ENCODE measurements at regions not wholly inside any gene's neighbourhood (a gene's known extent, or its start where the extent isn't known, plus 50 kb on each side); places are given as distances from the start of the nearest gene placed in this dataset.
"Not testable (repeated sequence)": the region's sequence is repeated elsewhere in the genome, so short reads cannot be mapped to it uniquely, and the experiment has no call there.

GRCh38 chr5:167081561-167081960 is 1209.9 kb upstream of the WWC1 start:
- DNase-seq (ENCODE audit: low read depth, low spot score): no peak

- no peak for DNase-seq (ENCODE audit: low read depth, low spot score)
These were observed 1194.6 kb upstream of the WWC1 start for GRCh38 chr5:167096816-167097215.

- no peak for DNase-seq (ENCODE audit: low read depth, low spot score)
These were observed 1187.1 kb upstream of the WWC1 start for GRCh38 chr5:167104351-167104750.

DNA sequence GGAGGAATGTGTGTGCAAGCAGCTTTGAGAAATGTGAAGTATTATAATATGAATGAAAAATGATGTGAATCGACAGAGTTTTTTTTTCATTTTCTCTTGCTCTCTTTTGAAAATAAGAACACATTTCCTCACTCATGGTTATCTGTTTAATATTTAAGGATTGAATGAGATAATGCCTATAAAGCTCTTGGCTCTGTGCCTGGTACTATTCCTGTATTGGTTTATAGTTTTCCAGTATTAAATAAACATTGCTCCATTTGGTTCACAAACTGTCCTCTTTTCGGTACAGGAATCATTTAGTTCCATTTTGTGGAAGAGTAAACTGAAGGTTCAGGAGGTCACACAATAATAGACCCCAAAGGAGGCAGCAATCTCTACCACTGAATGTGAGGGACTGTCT is 1185.5 kb upstream of the WWC1 start:
- no peak for DNase-seq (ENCODE audit: low read depth, low spot score)

- no peak for DNase-seq (ENCODE audit: low read depth, low spot score)
These were observed 1183.8 kb upstream of the WWC1 start for GRCh38 chr5:167107684-167108083.

- not testable (repeated sequence) for DNase-seq (ENCODE audit: low read depth, low spot score)
These were observed 1183.2 kb upstream of the WWC1 start for GRCh38 chr5:167108266-167108665.

DNA sequence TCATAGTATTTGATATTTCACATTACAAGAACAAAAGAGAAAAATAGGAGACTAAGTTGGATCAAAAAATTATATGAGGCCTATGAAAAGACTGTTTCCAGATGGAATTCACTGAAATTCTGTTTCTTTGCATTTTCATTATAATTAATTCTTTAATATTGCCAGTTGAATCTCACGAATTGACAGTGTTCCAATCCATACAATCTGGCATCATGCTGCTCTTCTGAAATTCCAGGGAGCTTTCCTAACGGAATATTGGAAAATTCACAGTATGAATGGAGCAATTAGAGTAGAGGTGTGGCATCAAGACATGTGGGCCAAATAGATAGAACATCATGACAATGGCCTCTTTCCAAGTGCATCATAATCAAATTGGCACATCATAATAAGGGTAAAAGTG is 1178.9 kb upstream of the WWC1 start:
- no peak for DNase-seq (ENCODE audit: low read depth, low spot score)

- no peak for DNase-seq (ENCODE audit: low read depth, low spot score)
These were observed 1169.2 kb upstream of the WWC1 start for GRCh38 chr5:167122267-167122666.

DNA sequence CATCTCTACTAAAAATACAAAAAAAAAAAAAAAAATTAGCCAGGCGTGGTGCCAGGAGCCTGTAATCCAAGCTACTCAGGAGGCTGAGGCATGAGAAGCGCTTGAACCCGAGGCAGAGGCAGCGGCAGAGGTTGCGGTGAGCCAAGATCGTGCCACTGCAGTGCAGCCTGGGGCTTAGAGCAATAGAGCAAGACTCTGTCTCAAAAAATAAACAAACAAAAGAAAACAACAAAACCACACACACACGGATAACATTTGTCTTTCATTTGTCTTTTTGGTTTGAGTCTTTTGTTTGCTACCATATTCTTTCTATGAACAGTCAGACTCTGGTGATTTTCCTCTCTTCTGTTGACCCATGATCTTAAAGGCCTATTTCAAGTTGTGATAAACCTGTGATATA is 1168.3 kb upstream of the WWC1 start:
- DNase-seq (ENCODE audit: low read depth, low spot score): no peak

DNA sequence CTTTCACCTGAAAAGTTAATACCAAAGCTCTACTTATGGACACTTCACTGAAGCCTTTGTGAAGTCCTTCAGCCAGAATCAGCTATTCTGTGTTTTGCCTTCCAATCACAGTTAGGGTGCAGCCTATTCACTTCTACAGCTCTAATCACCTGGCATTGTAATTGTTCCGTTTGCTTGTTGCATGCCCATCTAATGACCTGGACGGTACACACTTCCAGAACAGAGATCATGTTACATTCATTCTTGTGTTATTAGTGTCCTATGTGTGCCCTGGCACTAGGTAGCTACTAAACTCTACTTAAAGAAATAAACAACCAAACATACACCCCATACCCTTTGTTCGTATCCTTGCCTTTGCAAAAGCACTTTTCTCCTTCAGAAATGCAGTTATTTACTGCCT is 1162.9 kb upstream of the WWC1 start:
- DNase-seq (ENCODE audit: low read depth, low spot score): no peak

DNA sequence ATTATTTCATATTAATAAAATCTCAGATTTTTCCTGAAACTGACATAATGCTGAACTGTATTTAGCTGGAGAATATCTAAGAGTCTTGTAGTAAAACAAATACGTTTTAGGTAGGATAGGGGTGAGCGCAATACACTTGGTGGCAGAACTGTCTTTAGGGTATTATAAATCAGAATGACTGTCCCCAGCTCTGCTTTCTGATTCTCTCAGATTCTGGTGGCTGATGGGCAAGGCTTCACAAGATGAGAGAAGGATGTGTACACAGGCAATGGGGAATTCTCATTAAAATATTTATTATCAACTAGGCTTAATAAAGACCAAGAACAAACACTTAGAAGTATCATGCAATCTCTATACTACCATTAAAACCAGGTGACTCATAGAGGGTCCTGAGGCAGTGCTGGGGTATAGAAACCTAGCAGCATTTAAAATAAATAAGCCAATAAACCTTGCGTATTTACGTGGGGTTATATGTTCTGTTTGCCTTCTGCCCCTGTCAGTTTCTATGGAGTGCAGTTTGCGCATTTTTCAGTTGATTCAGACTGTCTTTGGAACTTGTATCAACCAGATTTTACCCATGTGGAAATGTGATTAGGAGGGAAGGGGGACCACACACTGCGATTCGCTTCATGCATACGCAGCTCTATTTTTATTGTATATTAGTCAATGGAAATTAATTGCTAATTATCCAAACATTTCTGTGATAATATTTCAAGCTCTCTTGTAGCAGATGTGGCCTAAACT is 1150.7 kb upstream of the WWC1 start:
- DNase-seq (ENCODE audit: low read depth, low spot score): no peak

- DNase-seq (ENCODE audit: low read depth, low spot score): no peak
These were observed 1147.7 kb upstream of the WWC1 start for GRCh38 chr5:167143716-167144115.

GRCh38 chr5:167145841-167146240 is 1145.6 kb upstream of the WWC1 start:
- no peak for DNase-seq (ENCODE audit: low read depth, low spot score)

DNA sequence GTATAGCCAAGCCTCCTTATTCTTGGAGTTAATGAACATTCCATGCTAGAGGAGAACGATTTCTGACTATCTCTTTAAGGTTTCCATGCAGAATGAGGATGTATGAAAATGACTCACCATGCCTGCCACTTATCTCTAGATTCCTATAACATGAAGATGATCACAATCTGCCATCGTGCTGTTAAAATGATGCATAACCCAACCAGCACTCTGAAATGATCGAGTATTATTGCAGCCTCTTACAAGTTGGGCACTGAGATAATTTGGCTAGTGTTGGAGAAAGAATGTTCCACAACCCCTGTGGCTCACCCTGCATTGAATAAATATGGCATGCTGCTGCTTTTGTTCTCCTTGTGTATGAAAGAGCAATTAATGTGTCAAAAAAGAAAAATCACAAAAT is 1143.6 kb upstream of the WWC1 start:
- DNase-seq (ENCODE audit: low read depth, low spot score): no peak

DNA sequence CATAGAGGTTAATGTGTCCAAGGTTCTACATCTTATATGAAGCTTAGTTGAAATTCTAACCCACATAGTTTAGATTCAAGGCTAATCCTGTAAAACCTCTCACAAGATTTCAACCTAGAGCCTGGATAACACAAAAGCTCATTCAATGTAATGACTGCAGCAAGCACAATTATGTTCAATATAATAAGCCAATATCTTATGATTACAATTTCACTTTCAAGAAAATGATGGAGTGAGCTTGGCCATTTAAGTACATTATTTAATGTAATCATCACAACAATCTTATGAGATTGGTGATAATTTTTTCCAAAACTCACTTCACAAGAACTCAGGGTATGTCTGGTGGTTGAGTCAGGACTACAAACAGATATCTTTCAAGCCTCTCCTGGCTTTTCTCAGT is 1140.8 kb upstream of the WWC1 start:
- DNase-seq (ENCODE audit: low read depth, low spot score): no peak

DNA sequence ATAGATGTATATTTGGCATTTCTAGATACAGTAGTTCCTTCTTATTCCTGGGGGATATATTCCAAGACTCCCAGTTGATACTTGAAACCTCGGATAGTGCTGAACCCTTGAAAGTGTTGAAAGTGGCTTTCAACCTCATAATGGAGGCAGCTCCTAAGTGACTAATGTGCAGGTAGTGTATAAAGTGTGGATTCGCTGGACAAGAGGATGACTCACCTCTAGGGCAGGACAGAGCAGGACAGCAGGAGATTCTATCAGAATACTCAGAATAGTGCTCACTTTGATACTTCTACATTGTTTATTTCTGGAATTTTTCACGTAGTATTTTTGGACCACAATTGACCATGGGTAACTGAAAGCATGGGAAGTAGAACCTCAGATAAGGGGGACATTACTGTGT is 1138.9 kb upstream of the WWC1 start:
- DNase-seq (ENCODE audit: low read depth, low spot score): no peak

DNA sequence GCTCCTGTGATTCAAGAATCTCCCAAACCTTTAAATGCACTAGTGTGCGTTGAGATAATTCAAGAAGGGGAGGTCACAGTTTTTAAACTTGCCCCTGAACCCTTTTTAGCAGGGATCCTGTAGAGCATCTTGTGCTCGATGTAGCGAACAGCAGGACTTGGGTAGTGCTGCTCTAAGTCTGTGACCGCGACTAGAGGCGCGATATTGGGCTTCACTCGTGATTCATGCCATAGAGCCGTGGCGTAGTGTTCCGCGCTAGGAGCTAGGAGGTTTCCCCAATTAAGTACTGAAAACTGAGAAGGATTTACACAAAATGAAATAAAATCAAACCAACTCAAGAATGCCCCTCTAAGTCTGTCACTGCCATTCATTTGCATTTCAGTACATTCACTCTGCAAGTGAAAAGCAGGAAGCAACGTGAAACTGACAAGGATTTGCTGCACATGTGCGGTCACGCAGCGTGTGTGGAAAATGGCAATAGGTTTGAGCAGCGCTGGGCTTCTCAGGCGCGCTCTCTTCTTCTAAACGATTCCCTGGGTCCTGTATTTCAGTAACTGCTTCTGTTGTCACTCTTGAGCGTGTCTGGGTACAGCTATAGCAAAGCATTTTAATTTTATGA is 1135.9 kb upstream of the WWC1 start:
- DNase-seq (ENCODE audit: low read depth, low spot score): no peak

DNA sequence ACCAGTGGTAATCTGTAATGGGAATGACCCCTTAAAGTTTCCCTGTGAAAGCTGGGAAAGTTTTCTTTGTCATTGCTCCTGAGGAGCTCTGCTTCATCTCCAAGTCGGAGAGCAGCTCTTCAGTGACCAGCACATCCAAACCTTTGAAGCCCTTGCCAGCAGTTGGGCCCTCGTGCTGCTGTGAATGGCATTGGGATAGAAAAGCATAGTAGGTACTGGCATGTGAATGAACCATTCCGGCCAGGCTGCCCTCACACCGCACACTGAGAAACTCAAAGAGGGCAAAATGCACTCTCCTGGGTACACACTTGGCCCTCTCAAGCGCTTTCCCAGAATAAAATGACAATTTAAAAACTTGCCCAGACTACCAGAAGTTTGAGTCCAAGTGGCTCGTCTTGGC is 1135.0 kb upstream of the WWC1 start:
- DNase-seq (ENCODE audit: low read depth, low spot score): no peak

DNA sequence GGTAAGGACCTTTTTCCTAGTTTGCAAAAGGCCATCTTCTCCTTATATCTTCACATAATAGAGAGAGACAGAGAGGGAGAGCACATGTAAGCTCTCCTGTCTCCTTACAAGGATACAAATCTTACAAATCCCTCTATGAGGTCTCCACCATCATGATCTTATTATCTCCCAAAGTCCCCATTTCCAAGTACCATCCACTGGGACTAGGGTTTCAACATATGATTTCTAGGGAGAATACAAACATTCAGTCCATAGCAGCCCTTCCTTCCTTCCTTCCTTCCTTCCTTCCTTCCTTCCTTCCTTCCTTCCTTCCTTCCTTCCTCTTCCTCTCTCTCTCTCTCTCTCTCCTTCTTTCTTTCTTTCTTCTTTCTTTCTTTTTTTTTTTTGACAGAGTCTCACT is 1132.9 kb upstream of the WWC1 start:
- no peak for DNase-seq (ENCODE audit: low read depth, low spot score)

- DNase-seq (ENCODE audit: low read depth, low spot score): no peak
These were observed 1131.1 kb upstream of the WWC1 start for GRCh38 chr5:167160388-167160787.

GRCh38 chr5:167166696-167167095 is 1124.7 kb upstream of the WWC1 start:
- DNase-seq (ENCODE audit: low read depth, low spot score): no peak

- DNase-seq (ENCODE audit: low read depth, low spot score): no peak
These were observed 1124.2 kb upstream of the WWC1 start for GRCh38 chr5:167167191-167167795.

GRCh38 chr5:167168971-167169370 is 1122.5 kb upstream of the WWC1 start:
- no peak for DNase-seq (ENCODE audit: low read depth, low spot score)

Measured in brain pericyte (primary cell).